Stimulated activated naive B cell treated with anti-CD40 and anti-IgM and Interleukin-4, amounts not matched to agents 10 μg/mL and 1 μg/mL and 100 μg/mL, for 72 hours (primary cell): ENCODE measurements at regions not wholly inside any gene's neighbourhood (a gene's known extent, or its start where the extent isn't known, plus 50 kb on each side); places are given as distances from the start of the nearest gene placed in this dataset.
"Not testable (repeated sequence)": the region's sequence is repeated elsewhere in the genome, so short reads cannot be mapped to it uniquely, and the experiment has no call there.

Experiments used
- ATAC-seq, 2 donors: fragments of 150-1000 bp; cut with Tn5 transposase; replicated peaks; 2 replicates each; pipeline ENCODE4 v1.10.0; 2021; ENCODE audit warnings: moderate library complexity in 1 of 2
- DNase-seq: peaks from one replicate; pipeline ENCODE4 v3.0.0; 2021
- H3K27ac Mint-ChIP-seq: one replicate; pipeline ENCODE4 v1.8.0; 2022; ENCODE audit warnings: mild to moderate bottlenecking, mixed read lengths
- H3K27me3 Mint-ChIP-seq, 2 donors: one replicate each; pipeline ENCODE4 v1.8.0; 2022; ENCODE audit warnings: mixed read lengths in 2 of 2
- H3K36me3 Mint-ChIP-seq, 2 donors: one replicate each; pipeline ENCODE4 v1.8.0; 2022; ENCODE audit warnings: mixed read lengths in 2 of 2, mild to moderate bottlenecking in 1 of 2
- H3K4me1 Mint-ChIP-seq, 2 donors: one replicate each; pipeline ENCODE4 v1.8.0; 2022; ENCODE audit warnings: mixed read lengths in 2 of 2, mild to moderate bottlenecking in 1 of 2
- H3K4me3 Mint-ChIP-seq, 2 donors: one replicate each; pipeline ENCODE4 v1.8.0; 2022; ENCODE audit warnings: mild to moderate bottlenecking in 2 of 2, mixed read lengths in 2 of 2, moderate library complexity in 1 of 2
- H3K9me3 Mint-ChIP-seq, 2 donors: one replicate each; pipeline ENCODE4 v1.8.0; 2022; ENCODE audit warnings: mixed read lengths in 2 of 2, mild to moderate bottlenecking in 1 of 2

GRCh38 chr2:89959729-89960378, 1268.4 kb downstream of the RPIA start:
- H3K36me3 Mint-ChIP-seq, H3K4me1 Mint-ChIP-seq, H3K27me3 Mint-ChIP-seq, H3K9me3 Mint-ChIP-seq, H3K4me3 Mint-ChIP-seq, H3K27ac Mint-ChIP-seq, DNase-seq: not testable (repeated sequence)
- ATAC-seq = peak; percentile 70 to 72

DNA sequence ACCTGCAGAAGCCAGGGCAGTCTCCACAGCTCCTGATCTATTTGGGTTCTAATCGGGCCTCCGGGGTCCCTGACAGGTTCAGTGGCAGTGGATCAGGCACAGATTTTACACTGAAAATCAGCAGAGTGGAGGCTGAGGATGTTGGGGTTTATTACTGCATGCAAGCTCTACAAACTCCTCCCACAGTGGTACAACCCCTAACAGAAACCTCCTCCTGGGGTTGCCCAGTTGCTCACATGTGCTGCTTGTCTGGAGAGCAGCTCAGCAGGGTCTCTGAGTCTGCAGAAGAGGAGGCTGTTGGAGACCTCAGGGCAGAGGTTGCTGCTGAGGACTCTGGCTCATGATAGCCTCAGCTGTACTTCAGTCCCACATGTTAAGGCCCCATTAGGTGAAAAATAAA, 1269.1 kb downstream of the RPIA start:
- ATAC-seq = peak; percentile 51 to 56
- H3K27me3 Mint-ChIP-seq, DNase-seq, H3K27ac Mint-ChIP-seq, H3K4me1 Mint-ChIP-seq, H3K36me3 Mint-ChIP-seq, H3K4me3 Mint-ChIP-seq, H3K9me3 Mint-ChIP-seq: not testable (repeated sequence)

- not testable (repeated sequence) for DNase-seq, H3K27me3 Mint-ChIP-seq, H3K27ac Mint-ChIP-seq, H3K9me3 Mint-ChIP-seq, H3K4me3 Mint-ChIP-seq, H3K36me3 Mint-ChIP-seq
- peak; percentile 72 to 77 for ATAC-seq
- peaks cover 0 to 11% of the 10 kb centered on the region in 2 donors for H3K4me1 Mint-ChIP-seq
Observed at GRCh38 chr2:89968567-89968966, 1277.1 kb downstream of the RPIA start.

- not testable (repeated sequence) for H3K27me3 Mint-ChIP-seq, H3K36me3 Mint-ChIP-seq, DNase-seq, H3K4me3 Mint-ChIP-seq, H3K9me3 Mint-ChIP-seq, H3K27ac Mint-ChIP-seq
- H3K4me1 Mint-ChIP-seq = peaks cover 0 to 11% of the 10 kb centered on the region in 2 donors
- peak; percentile 60 to 77 for ATAC-seq
Observed at GRCh38 chr2:89969190-89969589, 1277.7 kb downstream of the RPIA start.

- H3K36me3 Mint-ChIP-seq, H3K27me3 Mint-ChIP-seq, H3K4me1 Mint-ChIP-seq, ATAC-seq, H3K27ac Mint-ChIP-seq, H3K9me3 Mint-ChIP-seq, H3K4me3 Mint-ChIP-seq, DNase-seq: not testable (repeated sequence)
Observed at GRCh38 chr2:89973849-89974248, 1282.4 kb downstream of the RPIA start.

DNA sequence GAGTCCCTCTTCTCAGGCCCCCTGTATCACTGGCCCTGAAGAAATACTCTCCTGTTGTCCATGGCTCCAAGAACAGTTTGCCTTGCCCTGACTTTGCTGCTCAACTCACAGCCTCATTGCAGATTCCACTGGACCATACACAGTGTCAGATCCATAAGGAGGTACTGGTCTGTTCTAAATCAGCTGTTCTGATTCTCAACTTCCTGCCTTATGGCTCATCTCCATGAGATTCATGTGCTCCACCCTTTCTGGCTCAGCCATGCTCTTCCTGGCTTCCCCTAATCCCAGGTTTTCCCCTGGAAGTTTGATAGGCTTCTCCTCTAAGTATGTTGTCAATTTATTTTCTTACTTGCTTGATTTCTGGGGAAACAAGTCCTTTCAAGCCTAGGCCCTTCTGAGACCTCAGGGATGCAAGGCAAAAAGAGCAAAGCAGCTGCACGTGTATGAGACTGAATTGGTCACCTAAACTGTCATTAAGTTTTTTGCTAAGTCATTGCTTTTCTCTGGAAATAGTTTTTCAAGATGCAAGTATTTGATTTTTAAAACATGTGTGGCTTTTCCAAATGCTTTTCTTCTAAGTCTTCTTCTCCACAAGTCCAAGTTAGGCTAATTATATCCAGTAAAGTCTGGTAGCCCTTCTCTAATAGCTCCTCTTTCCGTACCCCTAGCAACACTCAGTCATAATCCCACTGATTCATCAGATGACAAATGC, 1288.5 kb downstream of the RPIA start:
- H3K4me1 Mint-ChIP-seq, H3K9me3 Mint-ChIP-seq, H3K36me3 Mint-ChIP-seq, H3K27me3 Mint-ChIP-seq, ATAC-seq, H3K4me3 Mint-ChIP-seq, DNase-seq, H3K27ac Mint-ChIP-seq: not testable (repeated sequence)

DNA sequence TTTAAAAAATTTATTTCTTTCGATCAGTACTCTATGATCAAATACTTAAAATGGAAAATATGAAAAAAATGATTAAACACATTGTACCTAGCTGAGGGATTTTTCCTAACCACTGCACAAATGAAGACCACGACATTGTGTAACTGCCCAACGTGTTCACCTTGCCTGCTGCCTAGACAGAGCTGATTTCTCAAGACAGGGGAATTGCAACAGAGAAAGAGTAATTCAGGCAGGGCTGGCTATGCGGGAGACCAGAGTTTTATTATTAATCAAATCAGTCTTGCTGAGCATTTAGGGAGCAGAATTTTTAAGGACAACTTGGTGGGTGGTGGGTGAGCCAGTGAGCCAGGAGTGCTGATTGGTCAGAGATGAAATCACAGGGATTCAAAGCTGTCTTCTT, 1290.8 kb downstream of the RPIA start:
- not testable (repeated sequence) for H3K4me1 Mint-ChIP-seq, H3K4me3 Mint-ChIP-seq, ATAC-seq, DNase-seq, H3K36me3 Mint-ChIP-seq, H3K9me3 Mint-ChIP-seq, H3K27me3 Mint-ChIP-seq, H3K27ac Mint-ChIP-seq

DNA sequence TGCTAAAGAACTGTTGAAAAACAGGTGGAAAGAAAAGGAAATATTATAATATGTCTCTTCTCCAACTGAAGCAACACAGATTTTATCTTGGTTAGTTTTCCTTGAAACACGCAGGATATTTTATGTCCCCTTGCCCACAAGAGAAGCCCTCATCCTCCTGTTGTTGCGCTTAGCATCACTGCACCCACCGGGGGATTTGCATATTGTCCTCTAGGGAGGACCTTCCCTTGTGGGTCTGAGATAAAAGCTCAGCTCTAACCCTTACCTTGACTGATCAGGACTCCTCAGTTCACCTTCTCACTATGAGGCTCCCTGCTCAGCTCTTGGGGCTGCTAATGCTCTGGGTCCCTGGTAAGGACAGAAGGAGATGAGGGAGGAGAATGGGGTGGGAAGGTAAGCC, 1294.2 kb downstream of the RPIA start:
- H3K9me3 Mint-ChIP-seq = not testable (repeated sequence)

DNA sequence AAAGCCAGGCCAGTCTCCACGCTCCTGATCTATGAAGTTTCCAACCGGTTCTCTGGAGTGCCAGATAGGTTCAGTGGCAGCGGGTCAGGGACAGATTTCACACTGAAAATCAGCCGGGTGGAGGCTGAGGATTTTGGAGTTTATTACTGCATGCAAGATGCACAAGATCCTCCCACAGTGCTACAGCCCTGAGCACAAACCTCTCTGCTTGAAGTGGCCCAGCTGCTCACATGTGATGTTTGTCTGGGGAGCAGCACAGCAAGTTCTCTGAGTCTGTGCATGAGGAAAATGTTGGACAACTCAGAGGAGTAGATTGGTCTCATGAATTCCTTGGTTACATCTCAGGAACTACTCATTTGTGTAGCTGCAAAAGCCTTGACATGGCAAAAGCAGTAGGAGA, 1295.1 kb downstream of the RPIA start:
- H3K27me3 Mint-ChIP-seq, H3K9me3 Mint-ChIP-seq, H3K4me3 Mint-ChIP-seq, H3K36me3 Mint-ChIP-seq, DNase-seq, H3K27ac Mint-ChIP-seq, H3K4me1 Mint-ChIP-seq: not testable (repeated sequence)
- peak; percentile 34 to 39 for ATAC-seq

More for the DNA sequence above, 1294.2 kb downstream of the RPIA start:
- ATAC-seq = peak; percentile 58 to 64
- H3K36me3 Mint-ChIP-seq, H3K27me3 Mint-ChIP-seq, H3K4me1 Mint-ChIP-seq, H3K4me3 Mint-ChIP-seq, DNase-seq, H3K27ac Mint-ChIP-seq: not testable (repeated sequence)

DNA sequence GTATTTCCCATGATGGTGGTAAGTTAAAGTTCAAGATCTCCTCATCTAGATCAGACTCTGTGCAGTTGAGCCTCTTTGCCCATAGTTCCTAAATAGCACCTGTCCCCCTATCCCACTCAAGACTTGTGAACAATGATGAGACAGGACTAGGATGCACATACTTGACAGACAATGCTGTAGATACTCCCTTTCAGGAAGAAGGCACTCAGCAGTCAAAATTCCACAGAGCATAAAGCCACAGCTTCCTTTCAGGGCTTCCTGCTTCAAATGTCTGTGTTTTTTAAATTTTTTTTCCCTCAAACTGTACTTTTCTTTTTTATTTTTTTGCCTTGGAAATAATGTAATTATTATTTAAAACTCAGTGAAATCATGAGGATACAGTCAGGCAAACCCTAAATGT, 1305.3 kb downstream of the RPIA start:
- not testable (repeated sequence) for H3K9me3 Mint-ChIP-seq, H3K27me3 Mint-ChIP-seq, H3K36me3 Mint-ChIP-seq, H3K4me1 Mint-ChIP-seq, ATAC-seq, H3K27ac Mint-ChIP-seq, H3K4me3 Mint-ChIP-seq, DNase-seq

DNA sequence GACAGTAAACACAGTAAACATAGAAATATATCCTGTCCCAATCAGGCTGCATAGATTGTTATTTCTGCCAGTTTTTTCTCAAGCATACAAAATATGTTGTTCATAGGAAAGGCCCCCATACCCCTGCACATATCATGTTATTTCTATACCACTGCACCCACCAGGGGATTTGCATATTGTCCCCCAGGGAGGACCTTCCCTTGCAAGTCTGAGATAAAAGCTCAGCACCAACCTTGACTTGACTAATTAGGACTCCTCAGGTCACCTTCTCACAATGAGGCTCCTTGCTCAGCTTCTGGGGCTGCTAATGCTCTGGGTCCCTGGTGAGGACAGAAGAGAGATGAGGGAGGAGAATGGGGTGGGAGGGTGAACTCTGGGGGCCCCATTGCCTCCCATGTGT, 1313.1 kb downstream of the RPIA start:
- H3K9me3 Mint-ChIP-seq, H3K27ac Mint-ChIP-seq, H3K27me3 Mint-ChIP-seq, H3K36me3 Mint-ChIP-seq, DNase-seq, H3K4me3 Mint-ChIP-seq, H3K4me1 Mint-ChIP-seq: not testable (repeated sequence)
- peak; percentile 23 to 34 for ATAC-seq

GRCh38 chr2:90010442-90011100, 1319.1 kb downstream of the RPIA start:
- H3K36me3 Mint-ChIP-seq, DNase-seq, H3K4me1 Mint-ChIP-seq, H3K27ac Mint-ChIP-seq, H3K27me3 Mint-ChIP-seq, H3K9me3 Mint-ChIP-seq, ATAC-seq, H3K4me3 Mint-ChIP-seq: not testable (repeated sequence)

- DNase-seq, H3K4me1 Mint-ChIP-seq, H3K27me3 Mint-ChIP-seq, H3K27ac Mint-ChIP-seq, H3K9me3 Mint-ChIP-seq, H3K4me3 Mint-ChIP-seq, H3K36me3 Mint-ChIP-seq: not testable (repeated sequence)
- peak in 1 of 2 donors; percentile 56 for ATAC-seq
Observed at GRCh38 chr2:90011101-90011443, 1319.6 kb downstream of the RPIA start.

GRCh38 chr2:90019908-90020307, 1328.4 kb downstream of the RPIA start:
- not testable (repeated sequence) for H3K36me3 Mint-ChIP-seq, H3K27me3 Mint-ChIP-seq, H3K4me3 Mint-ChIP-seq, H3K27ac Mint-ChIP-seq, DNase-seq, H3K9me3 Mint-ChIP-seq, H3K4me1 Mint-ChIP-seq
- peak in 1 of 2 donors; percentile 20 for ATAC-seq

GRCh38 chr2:90021234-90021633, 1329.8 kb downstream of the RPIA start:
- DNase-seq, H3K4me3 Mint-ChIP-seq, H3K4me1 Mint-ChIP-seq, H3K9me3 Mint-ChIP-seq, H3K27me3 Mint-ChIP-seq, H3K36me3 Mint-ChIP-seq, H3K27ac Mint-ChIP-seq: not testable (repeated sequence)
- ATAC-seq = peak; percentile 80 to 86
